K562 (cell line): ENCODE measurements at regions not wholly inside any gene's neighbourhood (a gene's known extent, or its start where the extent isn't known, plus 50 kb on each side); places are given as distances from the start of the nearest gene placed in this dataset.
A peak's percentile ranks its signal among the peaks of the same experiment; 100 is the strongest.

Source experiments
- ATAC-seq: fragments of 200-7000 bp; cut with Tn5 transposase; 3 replicates; pipeline ENCODE4 v1.9.1; 2020; ENCODE audit warnings: moderate library complexity
- BruUV-seq: library from RNA; stranded (reverse); fragments of 400-500 nt; replicated peaks from 2 replicates; lab custom pipeline; 2021; lab: Mats Ljungman, UMichigan
- CTCF ChIA-PET: fragments of 300-600 bp; formaldehyde crosslinking; extraction: SDS; loops from one replicate; lab custom pipeline; 2021; ENCODE audit warnings: low intra/inter-chr PET ratio; lab: Yijun Ruan, JAX
- POLR2A ChIA-PET: fragments of 300-600, 350-650 bp; sonication (Branson Sonifier 250); formaldehyde crosslinking; extraction: SDS; loops from one replicate; lab custom pipeline; 2021; ENCODE audit warnings: antibody characterized with exemption, inconsistent platforms; lab: Yijun Ruan, JAX
- DNase-seq, 4 experiments: peaks; one replicate each; pipeline versions ENCODE4 v3.0.0 to v3.0.0-alpha.2; 2011 to 2018; ENCODE audit warnings: low spot score in 3 of 4, mixed read lengths in 3 of 4; ENCODE audit errors: extremely low read depth in 1 of 4
- FAIRE-seq: peaks from 2 replicates; lab custom pipeline; 2011; peaks lifted over from hg19 to GRCh38; lab: Jason Lieb, UNC
- H2AFZ ChIP-seq: 2 replicates; pipeline ENCODE4 v1.6.0; 2011; ENCODE audit warnings: low read depth, low read length, control low read depth, inconsistent platforms
- H3K27ac ChIP-seq: fragments of 200-600 bp; 3 replicates; pipeline ENCODE4 v1.8.0; 2011; ENCODE audit warnings: low read depth, mild to moderate bottlenecking, control low read depth, inconsistent platforms, low read length, moderate library complexity, mixed read lengths; ENCODE audit errors: extremely low read depth
- H3K27me3 ChIP-seq, 2 experiments: fragments of 300-600 bp in 1 of 2; 2 replicates in 1 of 2; 3 replicates in 1 of 2; pipeline versions ENCODE4 v1.6.0 to v1.8.0; 2011; ENCODE audit warnings: inconsistent platforms in 2 of 2, low read length in 2 of 2, mild to moderate bottlenecking in 1 of 2, mixed read lengths in 1 of 2, moderate library complexity in 1 of 2; ENCODE audit not compliant: control insufficient read depth in 2 of 2, insufficient read depth in 2 of 2
- H3K36me3 ChIP-seq: fragments of 300-600 bp; 3 replicates; pipeline ENCODE4 v1.8.0; 2011; ENCODE audit warnings: mild to moderate bottlenecking, low read length, inconsistent platforms; ENCODE audit not compliant: control insufficient read depth, insufficient read depth
- H3K4me1 ChIP-seq, 2 experiments: fragments of 200-600 bp in 1 of 2; replicated peaks in 1 of 2; 2 replicates in 1 of 2; 3 replicates in 1 of 2; pipeline versions ENCODE4 v1.5.1 to v1.8.0; 2011; ENCODE audit warnings: inconsistent platforms in 2 of 2, low read length in 2 of 2, mild to moderate bottlenecking in 1 of 2, mixed read lengths in 1 of 2, moderate library complexity in 1 of 2; ENCODE audit not compliant: control insufficient read depth in 2 of 2, insufficient read depth in 2 of 2
- H3K4me2 ChIP-seq: 2 replicates; pipeline ENCODE4 v1.6.1; 2011; ENCODE audit warnings: low read length, control low read depth, inconsistent platforms, mixed read lengths; ENCODE audit not compliant: insufficient read depth
- H3K4me3 ChIP-seq: fragments of 200-600 bp; sonication (generic), shearing (Covaris generic); 2 replicates; pipeline ENCODE4 v1.5.1; 2016; ENCODE audit warnings: control low read depth, inconsistent platforms
- H3K79me2 ChIP-seq: fragments of 200-600 bp; 3 replicates; pipeline ENCODE4 v1.8.0; 2011; ENCODE audit warnings: low read length, inconsistent platforms; ENCODE audit not compliant: control insufficient read depth, insufficient read depth
- H3K9ac ChIP-seq, 2 experiments: 2 replicates each; pipeline versions ENCODE4 v1.6.0 to v1.6.1; 2011; ENCODE audit warnings: low read depth in 2 of 2, low read length in 2 of 2, control low read depth in 1 of 2, inconsistent platforms in 1 of 2, mild to moderate bottlenecking in 1 of 2, mixed read lengths in 1 of 2; ENCODE audit not compliant: insufficient read depth in 1 of 2
- H3K9me1 ChIP-seq: one replicate; pipeline ENCODE4 v1.6.0; 2011; ENCODE audit warnings: inconsistent platforms, mild to moderate bottlenecking, low read length, moderate library complexity; ENCODE audit not compliant: control insufficient read depth, insufficient read depth
- H3K9me3 ChIP-seq: replicated peaks from 2 replicates; pipeline ENCODE4 v1.5.1; 2011; ENCODE audit warnings: low read depth, low read length, inconsistent platforms; ENCODE audit not compliant: control insufficient read depth, insufficient read depth
- H4K20me1 ChIP-seq: replicated peaks from 2 replicates; pipeline ENCODE4 v1.6.1; 2011; ENCODE audit warnings: low read length, inconsistent platforms, mixed read lengths; ENCODE audit not compliant: control insufficient read depth, insufficient read depth
- HMG20B ChIP-seq: fragments of 250-450 bp; sonication (Bioruptor Pico); IDR thresholded peaks from 2 replicates; pipeline ENCODE4 v1.5.0; 2021; ENCODE audit warnings: mild to moderate bottlenecking
- NEUROD1 ChIP-seq: fragments of 150-350 bp; IDR thresholded peaks from 2 replicates; pipeline ENCODE4 v1.6.1; 2014; ENCODE audit warnings: borderline replicate concordance, low read length, low read depth; ENCODE audit not compliant: partially characterized antibody
- SMAD4 ChIP-seq: fragments of 250-450 bp; sonication (Bioruptor Pico); conservative IDR thresholded peaks from 2 replicates; pipeline ENCODE4 v1.8.0; 2021; ENCODE audit warnings: inconsistent platforms, mild to moderate bottlenecking, moderate library complexity
- ZBTB17 ChIP-seq: fragments of 450-650 bp; formaldehyde crosslinking; IDR thresholded peaks from 2 replicates; pipeline ENCODE4 v1.4.0; 2020; ENCODE audit warnings: mild to moderate bottlenecking
- WGBS: fragments of 100-300 bp; shearing (Covaris generic); methylation state at CpG from one replicate; pipeline ENCODE4 v1.1.6; 2016; ENCODE audit warnings: low coverage, mixed read lengths; ENCODE audit not compliant: insufficient coverage; ENCODE audit errors: missing lambda C conversion rate; 5-methylcytosine and 5-hydroxymethylcytosine counted together
- in situ Hi-C: fragments of 300-500 bp; cut with MboI; formaldehyde crosslinking; loops from 4 replicates; pipeline ENCODE4 v1.15.0; 2018; ENCODE audit warnings: inconsistent platforms, mixed read lengths
- intact Hi-C: fragments of 100-400 bp; cut with micrococcal nuclease; formaldehyde crosslinking; loops from 2 replicates; pipeline ENCODE4 v1.14.2; 2022
- TF ChIP-seq, protein P1 (sequence below), 2 experiments: IDR thresholded peaks; 2 replicates each; pipeline ENCODE4 v1.6.1; 2012; ENCODE audit warnings: improper control_type of control experiment in 2 of 2, low read depth in 2 of 2, low read length in 2 of 2, borderline replicate concordance in 1 of 2
- TF ChIP-seq, protein P2 (sequence below): fragments of 450-650 bp; conservative IDR thresholded peaks from 2 replicates; pipeline ENCODE4 v1.6.1; 2016; ENCODE audit warnings: missing genetic modification characterization, low read depth, mild to moderate bottlenecking, missing compliant biosample characterization, moderate library complexity

DNA sequence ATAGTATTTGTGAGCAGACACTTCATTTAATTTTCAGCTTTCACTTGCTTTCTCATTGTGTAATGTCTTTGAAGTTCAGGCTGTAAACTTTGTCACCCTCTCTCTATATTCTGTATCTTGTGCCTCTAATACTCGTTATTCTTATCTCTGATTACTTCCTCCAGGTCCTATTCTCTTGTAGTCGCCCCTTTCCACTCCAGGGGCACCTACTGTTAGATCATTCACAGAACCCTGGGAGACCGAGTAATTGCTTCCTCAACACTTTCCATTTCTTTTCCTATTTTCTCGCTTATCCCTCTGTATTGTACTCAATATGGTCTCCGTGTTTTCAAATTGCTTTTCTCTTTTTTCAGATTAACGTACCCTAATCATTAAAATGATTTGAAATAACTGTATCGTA, 93.9 kb upstream of the TDRD3 start:
- FAIRE-seq = no peak
- in situ Hi-C loops = no loop called here
- Histone ChIP-seq H3K9me3 (no peaks in the 10 kb centered on the region), H3K4me3 (no peak overlapping the region), H3K27ac (no peak overlapping the region), H3K36me3 (no peaks in the 10 kb centered on the region), H3K4me1 (no peaks in the 10 kb centered on the region; a peak in 1 of 5 replicates), H3K27me3 (no peaks in the 10 kb centered on the region), H4K20me1 (no peaks in the 10 kb centered on the region)
- BruUV-seq = no TSS peak
- TF ChIP-seq, protein P1, sequence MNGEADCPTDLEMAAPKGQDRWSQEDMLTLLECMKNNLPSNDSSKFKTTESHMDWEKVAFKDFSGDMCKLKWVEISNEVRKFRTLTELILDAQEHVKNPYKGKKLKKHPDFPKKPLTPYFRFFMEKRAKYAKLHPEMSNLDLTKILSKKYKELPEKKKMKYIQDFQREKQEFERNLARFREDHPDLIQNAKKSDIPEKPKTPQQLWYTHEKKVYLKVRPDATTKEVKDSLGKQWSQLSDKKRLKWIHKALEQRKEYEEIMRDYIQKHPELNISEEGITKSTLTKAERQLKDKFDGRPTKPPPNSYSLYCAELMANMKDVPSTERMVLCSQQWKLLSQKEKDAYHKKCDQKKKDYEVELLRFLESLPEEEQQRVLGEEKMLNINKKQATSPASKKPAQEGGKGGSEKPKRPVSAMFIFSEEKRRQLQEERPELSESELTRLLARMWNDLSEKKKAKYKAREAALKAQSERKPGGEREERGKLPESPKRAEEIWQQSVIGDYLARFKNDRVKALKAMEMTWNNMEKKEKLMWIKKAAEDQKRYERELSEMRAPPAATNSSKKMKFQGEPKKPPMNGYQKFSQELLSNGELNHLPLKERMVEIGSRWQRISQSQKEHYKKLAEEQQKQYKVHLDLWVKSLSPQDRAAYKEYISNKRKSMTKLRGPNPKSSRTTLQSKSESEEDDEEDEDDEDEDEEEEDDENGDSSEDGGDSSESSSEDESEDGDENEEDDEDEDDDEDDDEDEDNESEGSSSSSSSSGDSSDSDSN (IDR thresholded peaks at IDR 0.05; ENCODE audit: borderline replicate concordance in 1 of 2, low read depth in 2 of 2, low read length in 2 of 2) = no peak
- no peak for TF ChIP-seq ZBTB17 (CRISPR knock-in tag)
- TF ChIP-seq, protein P2, sequence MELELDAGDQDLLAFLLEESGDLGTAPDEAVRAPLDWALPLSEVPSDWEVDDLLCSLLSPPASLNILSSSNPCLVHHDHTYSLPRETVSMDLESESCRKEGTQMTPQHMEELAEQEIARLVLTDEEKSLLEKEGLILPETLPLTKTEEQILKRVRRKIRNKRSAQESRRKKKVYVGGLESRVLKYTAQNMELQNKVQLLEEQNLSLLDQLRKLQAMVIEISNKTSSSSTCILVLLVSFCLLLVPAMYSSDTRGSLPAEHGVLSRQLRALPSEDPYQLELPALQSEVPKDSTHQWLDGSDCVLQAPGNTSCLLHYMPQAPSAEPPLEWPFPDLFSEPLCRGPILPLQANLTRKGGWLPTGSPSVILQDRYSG (tag) = no peak
- TF ChIP-seq NEUROD1 = no peak
- TF ChIP-seq HMG20B (CRISPR knock-in tag) = no peak
- no peak for TF ChIP-seq SMAD4 (CRISPR knock-in tag)
- TF ChIP-seq, all 486 proteins: peak for 0
- Histone ChIP-seq H3K9ac (no peak overlapping the region), H2AFZ (peak overlapping the region; percentile 49), H3K9me1 (no peaks in the 10 kb centered on the region), H3K4me2 (no peak overlapping the region), H3K79me2 (no peaks in the 10 kb centered on the region)
- ATAC-seq (no peak), DNase-seq (no peak)
- intact Hi-C loops = no loop called here
- 21% methylated on average over 6 of the region's 7 CpGs for WGBS
- ChIA-PET POLR2A (no interaction called here), CTCF (no interaction called here)
